Hematopoietic multipotent progenitor cell treated with erythropoietin and hydrocortisone succinate and interleukin-3 and kit ligand, for 4 days (in vitro differentiated cells): ENCODE measurements at regions not wholly inside any gene's neighbourhood (a gene's known extent, or its start where the extent isn't known, plus 50 kb on each side); places are given as distances from the start of the nearest gene placed in this dataset.
"Not testable (repeated sequence)": the region's sequence is repeated elsewhere in the genome, so short reads cannot be mapped to it uniquely, and the experiment has no call there.

Source experiments
- DNase-seq: peaks from one replicate; pipeline ENCODE4 v3.0.0-alpha.2; 2015

DNA sequence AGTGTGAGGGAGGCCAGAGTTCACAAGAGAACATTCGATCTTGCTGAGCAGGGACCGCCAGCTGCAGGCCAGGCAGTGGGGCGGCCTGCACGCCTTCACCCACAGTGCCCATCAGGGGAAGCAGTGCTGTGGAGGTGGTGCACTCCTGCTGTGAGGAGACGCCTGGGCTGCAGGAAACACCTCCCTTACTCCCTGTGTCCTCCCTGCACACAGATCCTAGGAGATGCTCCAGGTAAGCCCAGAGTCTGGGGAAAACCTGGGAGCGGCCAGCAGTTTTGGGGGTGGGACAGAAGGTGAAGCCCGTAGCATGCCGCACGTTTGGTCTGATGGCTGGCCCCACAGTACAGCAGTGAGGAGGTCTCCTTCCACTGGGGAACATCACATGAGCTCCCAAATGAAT lies 180.8 kb upstream of the RAB6C start:
- DNase-seq = no peak

- no peak for DNase-seq
Measured at GRCh38 chr2:129799036-129799958, 180.2 kb upstream of the RAB6C start.

- no peak for DNase-seq
Measured at GRCh38 chr2:129800285-129800684, 179.2 kb upstream of the RAB6C start.

- no peak for DNase-seq
Measured at GRCh38 chr2:129800686-129801085, 178.8 kb upstream of the RAB6C start.

- DNase-seq = no peak
Measured at GRCh38 chr2:129801575-129801974, 177.9 kb upstream of the RAB6C start.

- no peak for DNase-seq
Measured at GRCh38 chr2:129802290-129802689, 177.2 kb upstream of the RAB6C start.

GRCh38 chr2:129803032-129803431 lies 176.4 kb upstream of the RAB6C start:
- no peak for DNase-seq

DNA sequence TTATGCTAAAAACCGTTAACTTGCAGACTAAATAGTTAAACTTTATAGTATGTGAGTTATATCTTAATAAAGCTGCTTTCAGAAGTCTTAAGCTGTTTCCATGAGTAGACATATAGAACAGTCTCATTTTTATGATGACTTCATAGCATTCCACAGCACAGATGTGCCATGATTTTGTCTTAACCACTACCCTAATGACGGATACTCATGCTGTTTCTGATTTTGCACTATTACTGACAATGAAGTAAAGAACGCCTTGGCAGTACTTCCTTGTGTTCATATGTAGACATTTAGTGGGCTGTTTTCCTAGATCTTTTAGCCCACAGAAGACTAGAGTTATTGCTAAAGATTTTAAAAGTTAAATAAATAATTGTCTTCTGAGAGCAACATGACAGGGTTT lies 175.6 kb upstream of the RAB6C start:
- DNase-seq = no peak

DNA sequence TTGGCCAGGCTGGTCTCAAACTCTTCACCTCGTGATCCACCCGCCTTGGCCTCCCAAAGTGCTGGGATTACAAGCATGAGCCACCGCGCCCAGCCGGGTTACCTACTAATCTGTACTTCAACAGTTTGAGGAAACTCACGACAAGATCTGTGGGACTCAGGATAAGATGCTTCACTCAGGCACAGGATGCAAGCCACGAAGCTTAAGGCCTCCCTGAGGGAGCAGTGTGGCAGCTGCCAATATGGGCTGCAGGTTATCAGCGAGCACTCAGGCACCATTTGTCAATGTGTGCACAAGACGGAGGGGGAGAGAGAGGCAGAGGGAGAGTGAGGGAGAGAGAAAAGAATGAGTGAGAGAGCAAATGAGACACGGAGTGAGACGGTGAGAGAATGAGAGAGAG lies 173.6 kb upstream of the RAB6C start:
- DNase-seq = no peak

DNA sequence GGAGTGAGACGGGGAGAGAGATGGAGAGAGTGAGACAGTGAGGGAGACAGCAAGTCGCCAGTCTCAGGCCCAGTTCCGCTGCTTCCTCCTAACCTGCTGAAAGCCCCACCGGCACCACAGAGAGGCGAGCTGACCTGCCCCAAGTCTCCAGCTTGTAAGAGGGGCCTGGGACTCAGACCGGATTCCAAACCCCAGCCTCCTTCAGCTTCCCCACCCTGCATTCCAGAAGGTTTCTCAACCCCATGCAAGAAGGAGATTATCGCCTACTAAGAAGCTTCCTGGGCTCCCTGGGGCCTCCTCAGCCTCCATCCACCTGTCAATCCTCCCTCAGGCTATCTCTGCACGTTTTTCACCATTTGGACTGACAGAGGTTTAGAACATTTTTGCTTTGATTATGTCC lies 173.1 kb upstream of the RAB6C start:
- DNase-seq = no peak

- no peak for DNase-seq
Measured at GRCh38 chr2:129806990-129807389, 172.5 kb upstream of the RAB6C start.

- DNase-seq = not testable (repeated sequence)
Measured at GRCh38 chr2:129807642-129808338, 171.7 kb upstream of the RAB6C start.

GRCh38 chr2:129810521-129810920 lies 168.9 kb upstream of the RAB6C start:
- no peak for DNase-seq

DNA sequence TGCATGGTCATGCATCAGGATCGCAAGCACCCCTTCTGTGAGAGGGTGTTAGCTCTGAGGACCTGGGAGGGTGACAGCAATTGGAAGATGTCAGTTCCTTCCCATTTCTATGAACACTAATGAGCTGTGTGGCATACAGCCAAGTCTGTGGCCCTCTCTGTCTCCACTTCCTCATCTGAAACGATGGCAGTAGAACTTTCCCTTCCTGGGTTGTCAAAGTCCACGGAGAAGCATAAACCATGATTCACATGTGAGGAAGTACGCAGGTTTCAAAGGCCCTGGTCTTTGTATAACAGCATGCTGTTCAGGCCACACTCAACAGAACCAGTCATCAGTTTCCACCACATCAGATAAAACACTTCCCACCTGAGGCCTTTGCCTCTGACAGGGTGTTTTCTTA lies 167.4 kb upstream of the RAB6C start:
- DNase-seq = peak; percentile 92

DNA sequence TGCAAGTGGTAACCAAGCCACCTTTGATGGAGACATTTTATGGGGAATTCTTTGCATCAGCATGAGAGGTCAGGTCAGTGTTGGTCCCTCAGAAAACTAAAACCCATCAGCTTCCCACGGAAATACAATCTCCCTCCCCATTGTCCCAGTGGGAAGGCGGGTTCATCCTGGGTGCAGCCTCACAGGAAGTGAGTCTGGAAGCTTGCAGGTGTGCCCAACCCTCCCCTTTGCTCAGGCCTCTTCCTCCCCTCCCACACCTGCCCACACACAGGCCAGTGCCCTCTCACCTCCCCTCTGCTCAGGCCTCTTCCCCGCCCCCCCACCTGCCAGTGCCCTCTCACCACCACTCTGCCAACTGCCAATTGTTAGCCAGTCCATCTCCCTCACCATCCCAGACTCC lies 166.8 kb upstream of the RAB6C start:
- no peak for DNase-seq

DNA sequence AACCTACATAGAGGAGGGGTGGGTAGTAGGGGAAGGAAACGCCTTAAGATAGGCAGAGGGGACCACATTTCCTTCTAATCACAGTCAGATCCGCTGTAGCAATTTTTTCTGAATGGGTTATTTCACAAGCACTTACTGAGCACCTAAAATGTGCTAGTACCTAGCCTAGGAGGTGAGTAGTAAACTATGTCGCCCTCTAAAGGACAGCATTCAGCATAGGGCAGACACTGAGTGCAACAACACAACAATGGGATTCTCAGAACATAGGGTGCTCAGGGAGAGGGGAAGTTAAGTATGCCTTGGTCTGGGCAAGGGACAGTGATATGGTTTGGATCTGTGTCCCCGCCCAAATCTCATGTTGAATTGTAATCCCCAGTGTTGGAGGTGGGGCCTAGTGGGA lies 166.1 kb upstream of the RAB6C start:
- DNase-seq = peak; percentile 41

GRCh38 chr2:129816813-129817574 lies 162.5 kb upstream of the RAB6C start:
- DNase-seq = no peak

GRCh38 chr2:129819855-129820254 lies 159.6 kb upstream of the RAB6C start:
- no peak for DNase-seq

GRCh38 chr2:129820908-129821307 lies 158.6 kb upstream of the RAB6C start:
- no peak for DNase-seq

DNA sequence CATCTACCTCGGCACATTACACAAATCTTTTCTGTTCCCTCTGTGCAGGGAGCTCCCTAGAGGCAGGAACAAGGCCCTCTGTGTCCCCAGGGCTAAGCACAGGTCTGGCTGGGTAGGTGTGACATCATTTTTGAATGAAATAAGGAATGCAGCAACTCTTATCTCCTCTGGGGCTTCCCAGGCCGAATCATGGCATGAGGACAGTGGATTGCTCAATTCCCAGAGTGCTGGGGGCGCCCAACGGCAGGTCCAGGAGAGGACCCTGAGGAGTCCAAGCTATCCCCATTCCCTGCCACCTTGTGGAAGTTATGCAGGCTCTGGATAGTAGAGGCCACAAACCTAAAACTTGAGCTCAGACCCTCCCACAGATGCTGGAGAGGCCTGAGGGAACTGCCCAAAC lies 158.0 kb upstream of the RAB6C start:
- no peak for DNase-seq

- no peak for DNase-seq
Measured at GRCh38 chr2:129823044-129823443, 156.4 kb upstream of the RAB6C start.

DNA sequence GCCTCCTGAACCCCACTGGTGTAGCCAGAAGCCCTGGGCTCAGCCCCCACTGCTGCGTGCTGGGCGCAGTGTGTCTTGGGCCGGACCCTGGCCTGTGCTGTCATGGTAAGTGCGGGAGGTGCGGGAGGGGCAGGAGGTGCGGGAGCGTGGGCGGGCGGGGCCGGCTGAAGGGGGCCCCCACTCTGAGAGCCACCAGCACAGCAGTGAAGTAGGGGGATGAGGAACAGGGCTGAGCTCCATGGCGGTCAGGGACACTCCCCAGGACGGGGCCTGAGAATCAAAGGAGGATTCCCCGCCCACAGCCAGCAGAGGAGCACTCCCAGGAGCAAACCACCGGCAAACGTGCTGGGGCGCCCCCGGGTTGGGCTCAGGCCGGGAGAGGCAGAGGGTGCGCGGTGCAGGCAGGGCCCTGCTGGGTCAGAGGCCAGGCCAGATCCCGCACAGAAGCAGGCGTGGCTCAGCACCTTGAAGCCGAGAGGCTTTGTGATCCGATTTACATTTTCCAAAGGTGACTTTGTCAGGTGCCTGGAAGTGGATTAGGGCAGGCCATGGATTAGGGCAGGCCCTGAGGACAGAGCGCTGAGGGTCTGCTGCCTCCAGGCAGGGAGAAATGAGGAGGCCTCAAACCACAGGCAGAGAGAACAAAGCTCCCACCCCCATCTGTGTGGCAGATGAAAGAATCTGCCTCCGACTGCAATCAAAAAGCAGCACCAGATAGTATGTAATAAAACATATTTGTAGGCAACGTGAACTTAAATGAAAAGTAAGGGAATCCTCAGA lies 152.0 kb upstream of the RAB6C start:
- no peak for DNase-seq

DNA sequence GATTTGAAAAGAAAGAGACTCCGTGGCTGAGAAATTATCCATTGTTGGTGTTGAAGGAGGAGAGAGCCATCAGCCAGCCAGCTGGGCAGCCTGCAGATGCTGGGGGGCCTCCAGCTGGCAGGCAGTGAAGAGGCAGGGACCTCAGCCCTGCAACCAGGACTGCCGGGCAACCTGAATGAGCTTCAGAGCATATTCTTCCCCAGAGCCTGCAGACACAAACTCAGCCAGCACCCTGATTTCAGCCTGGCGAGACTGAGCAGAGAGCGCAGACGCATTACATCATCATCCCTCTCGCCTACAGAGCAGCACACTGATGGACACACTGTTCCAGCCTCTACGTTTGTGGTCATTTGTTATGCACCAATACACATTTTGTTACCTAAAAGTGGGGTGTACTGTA lies 150.7 kb upstream of the RAB6C start:
- DNase-seq = no peak
